ENCODE measurements at regions not wholly inside any gene's neighbourhood (a gene's known extent, or its start where the extent isn't known, plus 50 kb on each side); places are given as distances from the start of the nearest gene placed in this dataset.

- no peak for DNase-seq
These were observed 276.1 kb downstream of the INSC start for GRCh38 chr11:15390857-15391256.

GRCh38 chr11:15396778-15397177 is 282.1 kb downstream of the INSC start:
- DNase-seq = no peak

DNA sequence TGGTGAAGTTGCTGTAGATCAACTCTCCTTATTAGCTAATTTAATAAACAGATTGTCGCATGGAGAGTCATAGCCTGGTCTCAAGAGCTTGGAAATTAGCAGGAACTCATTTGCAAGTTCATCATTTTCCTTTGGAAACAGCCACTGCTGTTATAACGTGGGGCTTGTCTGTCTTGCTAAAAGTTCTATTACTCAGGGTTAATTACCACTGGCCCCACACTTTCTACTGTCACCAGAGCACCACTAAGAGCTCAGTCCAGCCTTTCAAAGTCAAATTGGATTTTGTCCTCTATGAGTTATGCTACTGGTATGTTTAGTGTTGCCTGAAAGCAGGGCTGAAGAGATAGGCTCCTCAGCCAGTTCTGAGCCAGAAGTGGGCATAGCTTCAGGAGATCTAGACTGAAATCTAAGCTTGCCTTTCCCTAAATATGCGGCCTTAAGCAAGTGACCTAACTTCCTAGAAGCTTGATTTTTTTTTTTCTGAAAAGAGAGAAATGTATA is 292.2 kb downstream of the INSC start:
- DNase-seq = no peak

DNA sequence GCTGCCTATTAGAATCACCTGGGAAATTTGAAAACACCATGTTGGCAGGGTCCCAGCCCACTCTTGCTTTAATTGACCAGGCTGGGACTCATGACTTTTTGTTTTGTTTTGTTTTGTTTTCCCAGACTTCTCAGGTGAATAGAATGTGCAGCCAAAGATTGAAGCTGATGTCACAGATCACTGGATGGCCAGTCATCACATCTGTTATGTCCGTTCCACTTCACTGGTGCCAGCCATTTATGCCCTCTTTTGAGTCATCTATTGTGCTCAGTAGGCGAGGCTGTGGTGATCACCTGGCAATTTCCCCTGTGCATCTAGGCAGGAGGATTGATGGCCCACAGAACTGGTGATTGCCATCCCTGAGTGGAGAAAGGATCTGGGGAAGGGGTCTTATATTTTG is 297.3 kb downstream of the INSC start:
- DNase-seq = no peak

DNA sequence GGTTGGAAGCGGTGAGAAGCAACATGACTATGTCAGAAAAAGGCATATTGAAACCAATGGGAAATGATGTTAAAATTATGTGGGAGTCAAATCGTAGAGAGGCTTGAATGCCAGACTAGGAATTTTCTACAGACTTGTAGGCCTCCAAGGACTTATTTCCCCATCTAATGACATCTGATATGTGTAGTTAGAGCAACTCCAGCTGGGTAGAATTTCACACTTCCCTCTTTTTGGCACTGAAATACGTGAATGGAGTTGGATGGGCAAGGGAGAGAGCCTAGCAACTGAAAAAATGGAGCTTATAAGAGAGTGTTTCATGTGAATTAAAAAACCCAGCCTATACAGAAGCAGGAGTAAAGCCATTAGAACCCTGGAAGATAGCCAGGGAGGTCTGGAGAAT is 304.2 kb downstream of the INSC start:
- no peak for DNase-seq

DNA sequence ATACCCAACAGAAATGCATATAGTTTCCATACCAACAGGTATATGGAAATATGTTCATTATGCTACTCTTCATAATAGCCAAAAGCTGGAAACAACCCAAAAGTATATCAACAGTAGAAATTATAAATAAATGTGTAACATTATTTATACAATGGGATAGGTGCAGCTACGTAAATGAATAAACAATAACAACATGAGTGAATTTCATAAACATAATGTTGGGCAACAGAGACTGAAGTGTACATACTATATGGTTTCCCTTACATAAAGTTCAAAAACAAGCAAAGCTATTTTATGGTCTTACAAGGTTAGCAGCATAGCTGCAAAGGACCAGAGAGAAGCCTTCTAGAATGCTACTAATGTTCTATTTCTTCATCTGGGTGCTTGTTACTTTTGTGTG is 305.0 kb downstream of the INSC start:
- no peak for DNase-seq

- no peak for DNase-seq
These were observed 315.7 kb downstream of the INSC start for GRCh38 chr11:15430381-15430780.

- no peak for DNase-seq
These were observed 319.8 kb downstream of the INSC start for GRCh38 chr11:15434529-15434928.

DNA sequence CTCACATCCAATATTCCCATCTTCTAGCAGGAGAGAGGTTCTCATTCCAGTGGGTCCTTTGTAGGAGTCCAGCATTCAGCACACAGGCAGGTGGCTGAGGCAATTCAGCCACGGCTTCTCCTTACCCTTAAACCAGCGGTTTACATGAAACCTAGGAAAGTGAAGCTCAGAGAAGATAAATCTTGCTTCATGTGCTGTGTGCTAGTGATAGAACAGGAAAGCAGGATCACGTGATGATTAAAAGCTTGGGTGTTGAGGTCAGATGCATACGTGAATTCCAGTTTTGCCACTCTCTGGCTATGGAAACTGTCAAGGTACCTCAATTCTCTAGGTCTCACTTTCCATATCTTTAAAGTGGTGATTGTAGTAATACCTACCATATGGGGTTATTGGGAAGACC is 331.6 kb downstream of the INSC start:
- no peak for DNase-seq

- DNase-seq = no peak
These were observed 332.2 kb downstream of the INSC start for GRCh38 chr11:15446929-15447328.

- DNase-seq = no peak
These were observed 337.0 kb downstream of the INSC start for GRCh38 chr11:15451713-15452112.

DNA sequence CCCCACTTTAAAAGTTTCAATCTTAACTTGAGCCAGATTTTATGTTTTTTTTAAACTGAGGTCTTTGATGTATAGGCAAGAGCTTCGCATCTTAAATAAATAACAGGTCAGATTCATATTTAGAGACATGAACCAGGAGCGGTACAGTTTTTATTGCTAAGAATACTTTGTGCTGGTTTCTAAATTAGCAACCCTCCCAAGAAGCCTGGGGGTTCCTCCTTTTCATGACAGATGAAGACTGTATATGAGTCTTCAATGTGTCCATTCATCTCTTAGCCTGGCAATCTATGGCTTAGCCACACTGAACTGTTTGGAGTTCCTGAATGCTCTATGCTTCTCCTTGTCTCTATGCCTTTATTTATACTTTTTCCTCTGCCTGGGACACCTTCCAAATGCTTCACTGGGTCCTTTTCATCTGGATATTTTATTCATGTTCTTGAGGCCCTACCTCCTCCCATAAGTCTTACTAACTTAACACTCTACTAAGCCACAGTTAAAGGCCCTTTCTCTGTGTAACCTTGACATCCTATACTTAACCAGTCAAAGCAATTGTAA is 338.6 kb downstream of the INSC start:
- no peak for DNase-seq

DNA sequence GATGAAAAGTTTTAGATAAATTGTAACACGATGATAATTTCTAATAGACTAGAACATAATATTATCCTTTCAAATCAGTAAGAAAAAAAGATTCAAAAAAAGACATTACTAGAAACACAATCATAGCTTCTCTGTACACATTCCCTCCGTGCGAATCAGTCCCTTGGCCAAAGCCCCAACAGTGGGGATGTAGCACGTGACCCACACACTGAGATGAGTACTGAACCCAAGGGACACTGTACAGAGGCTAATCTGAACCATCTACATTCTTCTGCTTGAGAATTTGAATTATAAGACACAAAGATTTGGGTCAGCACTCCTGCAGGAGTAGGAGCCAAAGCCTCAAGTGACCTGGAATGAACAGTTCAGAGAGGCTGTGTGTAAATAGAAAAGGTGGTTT is 353.7 kb downstream of the INSC start:
- DNase-seq = no peak

- DNase-seq = no peak
These were observed 356.5 kb downstream of the INSC start for GRCh38 chr11:15471048-15471894.

GRCh38 chr11:15471895-15472799 is 357.4 kb downstream of the INSC start:
- DNase-seq = no peak

- no peak for DNase-seq
These were observed 359.5 kb downstream of the INSC start for GRCh38 chr11:15473954-15474837.

- DNase-seq = no peak
These were observed 361.7 kb downstream of the INSC start for GRCh38 chr11:15476371-15476917.

- no peak for DNase-seq
These were observed 367.1 kb downstream of the INSC start for GRCh38 chr11:15481871-15482270.

- DNase-seq = no peak
These were observed 368.5 kb downstream of the INSC start for GRCh38 chr11:15483205-15483604.

GRCh38 chr11:15484398-15484797 is 369.7 kb downstream of the INSC start:
- DNase-seq = peak; percentile 3

DNA sequence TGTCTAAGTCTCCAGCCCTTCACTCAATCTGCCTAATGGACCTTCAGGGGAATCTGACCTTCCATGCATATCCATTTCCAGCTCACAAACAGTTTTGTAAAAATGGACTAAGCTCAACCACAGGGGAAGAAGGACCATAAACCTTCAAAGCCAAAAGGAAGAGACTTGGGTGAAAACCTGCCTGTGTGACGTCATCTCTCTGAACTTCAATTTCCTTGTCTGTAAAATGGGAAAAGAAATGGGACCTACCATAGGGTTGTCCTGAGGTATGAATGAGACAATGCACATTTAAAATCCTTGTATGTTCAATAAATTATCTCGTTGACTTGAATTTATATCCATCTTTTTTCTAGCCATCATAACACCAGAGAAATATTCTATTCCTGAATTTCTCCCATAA is 370.7 kb downstream of the INSC start:
- no peak for DNase-seq

DNA sequence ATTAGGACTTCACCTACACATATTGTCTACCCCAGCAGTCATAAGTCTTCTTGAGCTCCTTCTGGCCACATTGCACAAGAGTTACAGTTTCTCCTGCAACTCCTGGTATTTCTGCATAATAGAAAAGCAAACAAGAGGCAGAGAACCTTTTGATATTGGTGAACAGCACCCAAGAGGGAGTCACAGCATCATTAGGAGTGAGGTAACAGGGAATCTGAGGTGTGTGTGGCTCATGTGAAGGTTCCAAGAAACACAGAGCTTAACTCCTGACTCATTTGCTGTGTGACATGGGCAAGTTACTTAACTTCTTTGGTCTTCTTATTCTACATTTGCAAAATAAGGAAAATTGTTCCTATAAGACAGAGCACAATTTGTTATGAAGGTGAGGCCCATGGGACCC is 374.6 kb downstream of the INSC start:
- DNase-seq = no peak

Data from suppressor macrophage treated with lipopolysaccharide for 4 hours (primary cell).